GM12872 (cell line): ENCODE measurements at regions not wholly inside any gene's neighbourhood (a gene's known extent, or its start where the extent isn't known, plus 50 kb on each side); places are given as distances from the start of the nearest gene placed in this dataset.

Experiments used
- TF ChIP-seq, protein P1 (sequence below): IDR thresholded peaks from 3 replicates; pipeline ENCODE4 v1.5.1; 2011; ENCODE audit warnings: low read depth, mild to moderate bottlenecking, low read length, moderate library complexity; ENCODE audit not compliant: insufficient read depth

DNA sequence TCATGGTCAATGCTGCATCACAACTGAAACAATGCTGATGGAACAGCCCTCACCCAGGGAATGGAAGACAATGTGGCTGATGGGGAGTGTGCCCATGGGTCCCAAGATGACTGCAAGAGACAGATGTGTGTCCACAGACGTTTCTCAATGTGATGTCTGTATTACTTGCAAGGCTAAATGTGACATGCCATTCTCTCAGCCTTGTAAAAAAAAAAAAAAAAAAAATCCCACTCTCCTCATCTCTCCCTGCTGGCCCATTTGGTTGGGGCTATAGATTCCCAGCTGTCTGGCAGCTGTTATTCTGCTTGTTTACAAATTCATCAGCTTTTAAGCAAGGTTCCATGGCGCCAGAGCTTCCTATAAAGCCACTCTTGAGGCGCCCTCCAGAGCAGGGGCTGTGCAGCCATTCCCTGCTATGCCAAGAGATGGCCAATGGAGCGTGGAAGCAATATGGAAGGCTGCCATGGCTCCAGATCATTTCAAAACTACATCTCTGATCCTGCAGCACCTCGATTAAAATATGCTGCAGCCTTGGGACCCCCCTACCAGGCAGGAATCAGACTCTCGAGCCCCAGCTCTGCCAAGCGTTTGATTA is 294.8 kb downstream of the FOXO1 start:
- TF ChIP-seq, protein P1, sequence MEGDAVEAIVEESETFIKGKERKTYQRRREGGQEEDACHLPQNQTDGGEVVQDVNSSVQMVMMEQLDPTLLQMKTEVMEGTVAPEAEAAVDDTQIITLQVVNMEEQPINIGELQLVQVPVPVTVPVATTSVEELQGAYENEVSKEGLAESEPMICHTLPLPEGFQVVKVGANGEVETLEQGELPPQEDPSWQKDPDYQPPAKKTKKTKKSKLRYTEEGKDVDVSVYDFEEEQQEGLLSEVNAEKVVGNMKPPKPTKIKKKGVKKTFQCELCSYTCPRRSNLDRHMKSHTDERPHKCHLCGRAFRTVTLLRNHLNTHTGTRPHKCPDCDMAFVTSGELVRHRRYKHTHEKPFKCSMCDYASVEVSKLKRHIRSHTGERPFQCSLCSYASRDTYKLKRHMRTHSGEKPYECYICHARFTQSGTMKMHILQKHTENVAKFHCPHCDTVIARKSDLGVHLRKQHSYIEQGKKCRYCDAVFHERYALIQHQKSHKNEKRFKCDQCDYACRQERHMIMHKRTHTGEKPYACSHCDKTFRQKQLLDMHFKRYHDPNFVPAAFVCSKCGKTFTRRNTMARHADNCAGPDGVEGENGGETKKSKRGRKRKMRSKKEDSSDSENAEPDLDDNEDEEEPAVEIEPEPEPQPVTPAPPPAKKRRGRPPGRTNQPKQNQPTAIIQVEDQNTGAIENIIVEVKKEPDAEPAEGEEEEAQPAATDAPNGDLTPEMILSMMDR, result no peak

GRCh38 chr13:40375489-40376171 is 290.8 kb downstream of the FOXO1 start:
- TF ChIP-seq, protein P1, result no peak

- TF ChIP-seq, protein P1, result no peak
These were observed 290.1 kb downstream of the FOXO1 start for GRCh38 chr13:40376296-40376849.

DNA sequence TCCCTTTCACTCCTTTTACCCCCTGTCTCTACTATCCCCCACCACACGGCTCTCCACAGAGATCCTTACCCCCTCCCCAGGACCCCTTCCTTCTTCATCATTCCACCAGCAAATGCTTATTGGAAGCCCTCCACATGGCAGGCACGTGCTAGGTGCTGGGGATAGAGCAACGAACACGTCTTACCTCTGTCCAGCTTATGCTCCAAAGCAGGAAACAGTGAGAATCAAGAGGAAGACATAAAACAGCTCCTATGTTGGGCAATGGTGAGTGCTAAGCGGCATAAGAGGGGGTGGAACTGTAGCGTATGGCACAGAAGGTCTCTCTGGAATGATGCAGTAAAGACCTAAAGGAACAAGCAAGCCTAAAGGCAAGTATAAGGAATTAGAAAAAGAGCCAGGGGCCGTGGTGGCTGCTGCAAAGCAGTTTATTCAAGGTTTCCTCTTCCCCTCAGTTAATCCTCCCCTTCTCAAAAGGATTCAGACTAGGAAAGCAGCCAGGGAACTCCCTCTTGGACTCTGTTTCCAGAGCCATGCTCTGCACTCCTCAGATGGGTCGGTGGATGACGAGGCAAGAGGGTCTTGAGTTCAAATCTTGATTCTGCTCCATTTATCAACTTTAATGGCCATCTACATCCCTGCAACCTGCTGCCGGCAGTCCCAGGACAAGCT is 289.4 kb downstream of the FOXO1 start:
- TF ChIP-seq, protein P1, result no peak

DNA sequence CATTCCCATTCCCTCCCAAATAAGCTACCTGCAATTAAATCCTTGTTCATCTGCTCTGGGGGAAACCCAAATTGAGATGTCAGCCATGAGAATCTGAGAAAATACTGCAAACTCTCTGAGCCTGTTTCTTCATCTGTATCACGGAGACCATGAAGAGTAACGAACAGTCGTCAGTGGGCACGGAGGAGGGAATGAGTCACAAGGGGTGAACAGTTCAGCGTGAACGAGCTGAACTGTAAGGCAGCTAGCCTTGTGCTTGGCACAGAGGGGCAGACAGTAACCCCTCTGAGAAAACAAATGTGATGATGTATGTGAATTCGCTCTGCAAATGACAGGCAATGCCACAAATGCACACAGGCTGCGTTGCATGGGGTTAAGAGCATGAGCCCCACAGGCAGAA is 288.7 kb downstream of the FOXO1 start:
- TF ChIP-seq, protein P1, result no peak

- TF ChIP-seq, protein P1, result no peak
These were observed 287.2 kb downstream of the FOXO1 start for GRCh38 chr13:40379196-40379595.

- TF ChIP-seq, protein P1, result no peak
These were observed 286.5 kb downstream of the FOXO1 start for GRCh38 chr13:40379794-40380578.
